ENCODE measurements at regions not wholly inside any gene's neighbourhood (a gene's known extent, or its start where the extent isn't known, plus 50 kb on each side); places are given as distances from the start of the nearest gene placed in this dataset.

GRCh38 chr12:113759135-113759534 lies 207.0 kb downstream of the RBM19 start:
- no peak for TF ChIP-seq CTCF (IDR thresholded peaks at IDR 0.05)
- TF ChIP-seq POLR2A (IDR thresholded peaks at IDR 0.05): no peak
